GM21717 (cell line): ENCODE measurements at regions not wholly inside any gene's neighbourhood (a gene's known extent, or its start where the extent isn't known, plus 50 kb on each side); places are given as distances from the start of the nearest gene placed in this dataset.

Experiments
- ATAC-seq: cut with Tn5 transposase; IDR thresholded peaks from one replicate; pipeline ENCODE4 v1.9.1; 2021; ENCODE audit warnings: mild to moderate bottlenecking, moderate library complexity; ENCODE audit not compliant: unreplicated experiment

DNA sequence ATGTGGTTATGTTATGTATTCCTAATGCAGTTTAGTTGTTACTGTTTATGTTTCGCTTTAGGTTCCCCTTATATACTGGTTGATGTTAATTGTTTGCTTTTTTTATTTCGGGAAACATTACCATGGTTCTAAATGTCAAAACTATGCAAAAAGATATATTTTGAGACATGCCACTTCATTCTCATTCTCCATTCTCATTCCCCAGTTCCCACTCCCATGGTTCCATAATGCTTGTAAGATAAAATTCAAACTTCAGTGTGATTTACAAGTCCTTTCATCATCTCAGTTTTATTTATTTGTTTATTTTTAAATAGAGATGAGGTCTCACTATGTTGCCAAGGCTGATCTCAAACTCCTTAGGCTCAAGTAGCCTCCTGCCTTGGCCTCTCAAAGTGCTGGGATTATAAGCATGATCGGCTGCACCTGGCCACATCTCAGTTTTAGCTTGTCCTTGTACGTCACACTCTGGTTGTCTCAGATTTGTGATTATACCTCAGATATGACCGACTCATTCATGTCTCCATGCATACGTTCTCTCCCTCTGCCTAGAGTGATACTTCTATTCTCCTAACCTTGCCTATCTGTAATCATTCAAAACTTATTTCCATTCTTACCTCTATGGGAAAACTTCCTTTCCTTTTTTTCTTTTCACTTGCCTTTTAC is 407.8 kb upstream of the RGS6 start:
- ATAC-seq = peak; percentile 47

GRCh38 chr14:71525663-71526221 is 406.5 kb upstream of the RGS6 start:
- ATAC-seq = no peak

GRCh38 chr14:71526388-71526787 is 405.8 kb upstream of the RGS6 start:
- no peak for ATAC-seq

- ATAC-seq = no peak
Observed at GRCh38 chr14:71527838-71528237, 404.4 kb upstream of the RGS6 start.

GRCh38 chr14:71529848-71530247 is 402.4 kb upstream of the RGS6 start:
- no peak for ATAC-seq

DNA sequence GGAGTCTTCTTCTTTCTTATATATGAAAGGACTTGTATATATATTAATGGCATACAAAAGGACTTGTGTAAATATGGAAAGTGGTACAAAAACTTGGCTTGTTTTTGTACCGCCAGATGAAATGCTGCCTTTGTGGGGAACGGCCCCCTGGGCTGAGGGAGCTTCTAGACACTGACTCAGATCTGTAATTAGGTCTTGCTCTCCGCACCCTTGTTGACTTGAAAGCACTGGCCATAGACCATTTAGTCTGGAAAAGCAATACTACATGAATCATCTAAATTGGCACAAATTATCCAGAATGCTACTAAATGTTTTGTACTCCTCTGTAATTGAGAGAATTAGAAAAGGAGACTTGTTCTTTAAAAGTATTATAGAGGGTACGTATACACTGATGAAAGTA is 399.9 kb upstream of the RGS6 start:
- no peak for ATAC-seq

- no peak for ATAC-seq
Observed at GRCh38 chr14:71532790-71533189, 399.4 kb upstream of the RGS6 start.

- ATAC-seq = no peak
Observed at GRCh38 chr14:71533390-71533789, 398.8 kb upstream of the RGS6 start.

- no peak for ATAC-seq
Observed at GRCh38 chr14:71533800-71534199, 398.4 kb upstream of the RGS6 start.

GRCh38 chr14:71534506-71534905 is 397.7 kb upstream of the RGS6 start:
- ATAC-seq = no peak

DNA sequence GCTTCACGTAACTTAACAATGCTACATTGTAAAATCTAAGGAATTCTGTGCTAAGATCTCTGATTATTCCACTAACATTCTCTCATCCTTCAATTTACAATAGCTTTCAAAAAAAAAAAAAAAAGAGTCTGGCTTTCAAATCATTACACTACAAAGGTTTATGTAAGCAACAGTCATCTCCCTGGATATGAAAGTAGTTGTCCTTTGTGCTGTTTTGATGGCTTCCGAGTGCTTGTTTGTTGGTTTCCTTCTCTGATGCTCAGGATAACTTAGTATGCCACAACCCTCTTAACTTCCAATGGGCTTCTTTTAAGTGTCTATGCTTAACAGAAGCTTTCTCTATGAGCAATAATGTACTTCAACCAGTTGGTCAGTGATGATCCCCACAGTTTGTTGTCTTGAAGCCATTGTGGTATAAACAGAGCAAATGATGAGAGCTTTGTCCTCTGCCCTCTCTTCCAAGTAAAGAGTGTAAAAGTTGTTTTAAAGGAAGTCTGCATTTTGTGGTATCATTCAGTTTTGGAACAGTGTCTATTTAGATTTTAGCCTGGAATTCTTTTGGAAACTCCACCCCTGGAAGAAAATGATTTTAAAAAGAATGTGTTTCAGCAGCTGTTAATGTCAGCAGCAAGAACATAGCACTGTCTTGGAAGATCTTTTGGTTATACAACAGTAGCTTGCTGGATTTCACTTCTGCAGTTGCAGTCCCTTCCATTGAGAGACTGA is 396.1 kb upstream of the RGS6 start:
- ATAC-seq = no peak

DNA sequence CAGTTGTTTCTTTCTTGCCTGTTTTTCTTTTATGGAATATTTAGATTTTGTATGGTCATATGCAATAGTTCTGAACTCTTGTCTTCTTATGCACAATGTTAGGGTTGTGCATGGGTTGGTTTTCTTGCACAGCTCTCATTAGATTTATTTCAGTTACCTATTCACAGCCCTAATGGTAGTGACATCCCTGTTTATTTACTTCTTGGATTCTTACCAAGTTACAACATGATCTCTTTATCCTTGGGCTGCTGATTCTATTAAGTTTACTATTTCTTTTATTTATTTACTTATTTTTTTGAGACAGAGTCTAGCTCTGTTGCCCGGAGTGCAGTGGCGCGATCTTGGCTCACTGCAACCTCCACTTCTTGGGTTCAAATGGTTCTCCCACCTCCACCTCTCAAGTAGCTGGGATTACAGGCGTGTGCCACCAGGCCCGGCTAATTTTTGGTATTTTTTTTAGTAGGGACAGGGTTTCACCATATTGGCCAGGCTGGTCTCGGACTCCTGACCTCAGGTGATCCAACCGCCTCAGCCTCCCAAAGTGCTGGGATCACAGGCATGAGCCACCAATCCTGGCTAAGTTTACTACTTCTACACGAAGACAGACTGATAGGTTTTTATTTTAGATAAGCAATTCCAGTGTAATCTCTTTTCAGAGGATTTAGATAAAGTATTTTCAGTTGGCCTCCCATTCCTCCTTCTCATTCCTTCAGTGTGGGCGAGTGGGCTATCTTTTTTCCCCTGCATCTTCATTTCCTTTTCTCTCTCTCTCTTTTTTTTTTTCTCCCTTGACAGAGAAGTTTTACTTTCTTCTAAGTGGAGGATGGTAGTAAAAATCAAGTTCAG is 395.1 kb upstream of the RGS6 start:
- ATAC-seq = no peak

DNA sequence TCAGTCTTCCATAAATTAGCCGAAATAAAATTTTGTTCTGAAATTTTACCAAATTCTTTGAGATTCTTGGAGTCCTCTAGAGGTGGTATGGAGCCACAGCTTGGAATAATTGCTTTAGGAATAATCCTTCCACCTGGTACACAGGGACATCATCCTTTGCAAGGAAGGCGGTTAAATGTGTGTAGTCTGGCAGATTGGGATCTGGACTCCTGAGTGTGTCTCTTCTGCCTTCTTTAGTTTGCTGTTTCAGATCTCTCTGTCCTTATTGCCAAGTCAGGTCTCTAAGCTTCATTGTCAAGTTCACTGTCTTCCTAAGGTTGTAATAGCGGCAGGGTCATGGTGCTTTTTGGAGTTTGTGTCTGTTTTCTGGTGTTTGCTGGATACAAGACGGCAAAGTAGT is 393.9 kb upstream of the RGS6 start:
- no peak for ATAC-seq

- no peak for ATAC-seq
Observed at GRCh38 chr14:71538938-71539649, 393.1 kb upstream of the RGS6 start.

- no peak for ATAC-seq
Observed at GRCh38 chr14:71539650-71540285, 392.5 kb upstream of the RGS6 start.

DNA sequence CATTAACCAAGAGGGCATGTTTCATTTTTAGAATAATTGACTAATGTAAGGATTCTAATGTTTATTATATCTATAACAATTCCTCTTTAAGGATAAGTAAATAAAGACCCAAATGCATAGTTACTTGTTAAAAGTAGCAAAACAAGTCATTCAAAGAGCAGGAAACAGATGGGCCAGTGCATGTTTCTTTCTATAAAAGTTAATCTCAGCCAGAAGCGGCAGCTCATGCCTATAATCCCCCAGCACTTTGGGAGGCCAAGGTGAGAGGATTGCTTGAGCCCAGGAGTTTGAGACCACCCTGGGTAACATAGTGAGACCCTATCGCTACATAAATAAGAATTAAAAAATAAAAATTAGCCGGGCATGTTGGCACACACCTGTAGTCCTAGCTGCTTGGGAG is 391.0 kb upstream of the RGS6 start:
- no peak for ATAC-seq

GRCh38 chr14:71541973-71542690 is 390.1 kb upstream of the RGS6 start:
- no peak for ATAC-seq

DNA sequence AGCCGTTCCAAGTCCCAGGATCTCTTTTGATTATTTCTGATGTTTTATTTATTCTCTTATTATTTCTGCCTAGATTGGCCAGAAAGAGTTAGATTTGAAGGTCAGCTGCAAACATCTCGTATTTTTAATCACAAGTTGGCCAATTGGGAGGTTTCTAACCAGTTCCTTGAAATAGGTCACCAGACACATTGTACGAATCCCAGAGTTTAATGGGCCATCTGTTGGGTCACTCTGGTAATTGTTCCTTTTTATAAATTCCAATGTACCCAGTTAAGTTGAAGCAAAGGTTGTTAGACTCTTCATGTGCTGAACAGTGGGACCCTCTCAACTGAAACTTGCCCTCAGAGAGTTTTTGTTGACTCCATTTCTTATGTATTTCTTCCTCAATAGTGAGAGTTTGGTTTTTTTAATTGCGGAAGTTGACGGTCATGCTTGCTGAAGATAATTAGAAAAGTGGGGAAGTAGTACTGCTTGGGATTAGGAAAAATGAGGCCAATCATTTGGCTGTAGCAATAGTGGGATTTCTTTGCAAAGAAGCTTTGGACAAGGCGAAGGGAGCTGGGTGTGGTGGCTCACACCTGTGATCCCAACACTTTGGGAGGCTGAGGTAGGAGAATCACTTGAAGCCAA is 382.7 kb upstream of the RGS6 start:
- no peak for ATAC-seq

DNA sequence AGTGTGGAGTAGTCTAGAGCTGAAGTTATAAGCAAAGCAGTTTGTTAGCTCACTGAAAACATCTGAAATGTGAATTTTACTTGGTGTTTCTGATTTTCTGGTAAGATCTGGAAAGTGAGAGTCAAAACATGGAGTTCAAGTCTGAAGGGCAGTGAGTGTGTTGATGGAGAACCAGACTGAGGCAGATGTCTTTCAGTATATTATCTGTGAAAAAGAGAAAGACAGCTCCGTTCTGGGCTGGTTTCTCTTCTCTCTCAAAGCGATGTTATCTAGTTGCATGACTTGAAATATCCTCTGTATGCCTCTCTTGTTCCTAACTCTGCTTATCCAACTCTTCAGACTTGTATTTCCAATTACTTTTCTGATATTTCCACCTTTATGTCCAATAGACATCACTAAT is 381.9 kb upstream of the RGS6 start:
- ATAC-seq = no peak
